ENCODE measurements at regions not wholly inside any gene's neighbourhood (a gene's known extent, or its start where the extent isn't known, plus 50 kb on each side); places are given as distances from the start of the nearest gene placed in this dataset.

DNA sequence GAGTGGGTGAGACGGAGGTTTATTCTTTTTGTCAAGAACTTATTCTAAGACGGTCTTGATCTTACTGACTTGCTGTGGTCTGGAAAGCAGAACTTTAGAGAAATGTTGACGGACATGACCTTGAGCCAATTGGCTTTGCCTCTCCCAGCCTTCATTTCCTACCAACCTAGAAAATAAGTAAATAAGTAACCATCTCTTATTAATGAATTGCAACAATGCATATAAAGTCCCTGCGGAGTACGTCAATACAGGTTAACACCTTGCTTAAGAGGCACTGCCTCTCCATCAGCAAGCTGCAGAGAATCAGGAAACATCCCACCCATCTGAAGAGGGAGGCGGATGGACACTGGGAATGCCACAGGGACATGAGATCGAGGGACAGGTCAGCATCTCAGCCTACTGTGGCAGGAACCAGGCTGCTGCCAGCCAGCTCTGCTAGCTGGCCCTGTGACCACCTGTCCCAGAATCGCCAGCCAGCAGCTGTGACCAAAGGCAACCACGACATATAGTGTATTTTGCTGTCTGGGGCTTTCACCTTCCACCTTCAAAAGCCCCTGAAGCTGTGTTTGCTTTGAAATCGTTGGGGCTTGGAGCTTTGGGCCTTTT lies 208.3 kb downstream of the BCL11B start:
- CTCF ChIA-PET, result no interaction called here
- TF ChIP-seq, protein P1, sequence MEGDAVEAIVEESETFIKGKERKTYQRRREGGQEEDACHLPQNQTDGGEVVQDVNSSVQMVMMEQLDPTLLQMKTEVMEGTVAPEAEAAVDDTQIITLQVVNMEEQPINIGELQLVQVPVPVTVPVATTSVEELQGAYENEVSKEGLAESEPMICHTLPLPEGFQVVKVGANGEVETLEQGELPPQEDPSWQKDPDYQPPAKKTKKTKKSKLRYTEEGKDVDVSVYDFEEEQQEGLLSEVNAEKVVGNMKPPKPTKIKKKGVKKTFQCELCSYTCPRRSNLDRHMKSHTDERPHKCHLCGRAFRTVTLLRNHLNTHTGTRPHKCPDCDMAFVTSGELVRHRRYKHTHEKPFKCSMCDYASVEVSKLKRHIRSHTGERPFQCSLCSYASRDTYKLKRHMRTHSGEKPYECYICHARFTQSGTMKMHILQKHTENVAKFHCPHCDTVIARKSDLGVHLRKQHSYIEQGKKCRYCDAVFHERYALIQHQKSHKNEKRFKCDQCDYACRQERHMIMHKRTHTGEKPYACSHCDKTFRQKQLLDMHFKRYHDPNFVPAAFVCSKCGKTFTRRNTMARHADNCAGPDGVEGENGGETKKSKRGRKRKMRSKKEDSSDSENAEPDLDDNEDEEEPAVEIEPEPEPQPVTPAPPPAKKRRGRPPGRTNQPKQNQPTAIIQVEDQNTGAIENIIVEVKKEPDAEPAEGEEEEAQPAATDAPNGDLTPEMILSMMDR (IDR thresholded peaks at IDR 0.05; ENCODE audit: insufficient read depth, low read length, missing control alignments), result no peak
- POLR2A ChIA-PET, result no interaction called here
- no peak for DNase-seq (ENCODE audit: low read depth, low spot score)
- H3K4me3 ChIP-seq (ENCODE audit: low read depth, low read length), result no peak overlapping the region

DNA sequence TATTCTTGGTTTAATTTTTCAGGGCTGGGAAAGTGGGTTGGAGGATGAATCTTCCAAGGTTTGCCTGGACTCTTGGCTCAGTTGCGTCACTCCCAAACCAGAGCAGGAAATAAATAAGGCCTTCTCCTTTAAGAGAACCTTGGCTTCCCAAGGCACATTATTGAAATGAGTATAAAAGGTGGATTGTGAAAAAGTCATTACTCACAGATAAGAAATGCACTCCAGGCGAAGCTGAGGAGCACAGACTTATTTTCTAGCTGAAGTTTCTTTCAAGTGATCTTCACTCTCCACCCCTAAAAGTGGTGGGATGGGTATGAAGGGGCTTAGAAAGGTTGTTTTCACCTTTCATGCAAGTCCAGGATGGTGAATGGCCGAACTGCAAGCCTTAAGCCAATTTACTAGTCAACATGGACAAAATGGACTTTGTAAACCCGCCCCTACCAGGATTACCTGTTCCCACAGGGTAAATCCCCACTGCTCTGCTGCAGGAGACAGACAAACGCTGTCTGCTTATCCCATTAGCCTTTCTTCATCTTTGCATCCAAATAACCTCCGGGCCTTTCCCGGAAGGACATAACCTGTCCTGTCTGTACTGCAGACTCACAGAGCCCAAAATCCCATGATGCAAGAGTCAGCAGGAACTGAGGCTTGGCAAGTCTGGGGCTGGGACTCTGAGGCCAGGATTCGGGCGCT lies 207.6 kb downstream of the BCL11B start:
- DNase-seq (ENCODE audit: low read depth, low spot score), result no peak
- CTCF ChIA-PET, result no interaction called here
- TF ChIP-seq, protein P1 (IDR thresholded peaks at IDR 0.05; ENCODE audit: insufficient read depth, low read length, missing control alignments), result no peak
- POLR2A ChIA-PET, result no interaction called here
- no peak overlapping the region for H3K4me3 ChIP-seq (ENCODE audit: low read depth, low read length)

DNA sequence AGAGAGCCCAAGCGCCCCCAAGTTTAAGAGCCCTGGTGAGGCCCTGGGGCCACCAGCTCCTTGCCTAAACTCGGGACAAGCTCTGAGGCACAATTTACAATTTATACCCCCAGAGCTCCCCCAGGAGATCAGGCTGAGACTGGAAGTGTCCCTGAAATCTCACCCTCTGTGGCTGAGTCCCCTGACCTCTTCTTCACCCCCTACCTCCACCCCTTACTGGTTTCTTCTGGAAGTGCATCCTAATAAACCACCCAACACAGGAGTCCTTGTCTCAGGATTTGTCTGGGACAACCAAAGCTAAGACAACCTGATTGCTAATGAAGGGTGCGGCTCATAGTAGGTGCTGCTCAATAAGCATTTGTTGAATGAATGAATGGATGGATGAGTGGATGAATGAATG lies 206.4 kb downstream of the BCL11B start:
- no peak overlapping the region for H3K4me3 ChIP-seq (ENCODE audit: low read depth, low read length)
- CTCF ChIA-PET, result no interaction called here
- POLR2A ChIA-PET, result no interaction called here
- TF ChIP-seq, protein P1 (IDR thresholded peaks at IDR 0.05; ENCODE audit: insufficient read depth, low read length, missing control alignments), result no peak
- DNase-seq (ENCODE audit: low read depth, low spot score), result no peak

DNA sequence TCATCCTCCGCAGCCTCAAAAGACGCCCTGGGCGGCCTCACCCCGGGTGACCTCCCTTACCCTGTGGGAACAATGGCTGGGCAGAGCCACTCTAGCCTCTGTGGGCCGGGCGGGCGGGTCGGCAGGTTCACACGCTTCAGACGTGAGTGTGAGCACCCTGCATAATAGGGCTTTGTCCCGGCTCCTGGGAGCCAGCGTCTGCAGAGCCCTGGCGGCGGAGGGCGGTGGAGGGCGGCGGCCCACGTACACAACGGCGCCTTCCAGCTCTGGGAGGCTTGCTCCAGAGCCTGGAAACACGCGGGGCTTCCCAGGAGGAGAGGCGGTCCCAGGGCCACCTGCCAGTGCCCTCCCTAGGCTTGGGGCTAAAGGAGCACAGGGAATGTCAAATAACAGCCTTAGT lies 205.6 kb downstream of the BCL11B start:
- ChIA-PET POLR2A (no interaction called here), CTCF (no interaction called here)
- no peak overlapping the region for H3K4me3 ChIP-seq (ENCODE audit: low read depth, low read length)
- TF ChIP-seq, protein P1 (IDR thresholded peaks at IDR 0.05; ENCODE audit: insufficient read depth, low read length, missing control alignments), result no peak
- no peak for DNase-seq (ENCODE audit: low read depth, low spot score)

DNA sequence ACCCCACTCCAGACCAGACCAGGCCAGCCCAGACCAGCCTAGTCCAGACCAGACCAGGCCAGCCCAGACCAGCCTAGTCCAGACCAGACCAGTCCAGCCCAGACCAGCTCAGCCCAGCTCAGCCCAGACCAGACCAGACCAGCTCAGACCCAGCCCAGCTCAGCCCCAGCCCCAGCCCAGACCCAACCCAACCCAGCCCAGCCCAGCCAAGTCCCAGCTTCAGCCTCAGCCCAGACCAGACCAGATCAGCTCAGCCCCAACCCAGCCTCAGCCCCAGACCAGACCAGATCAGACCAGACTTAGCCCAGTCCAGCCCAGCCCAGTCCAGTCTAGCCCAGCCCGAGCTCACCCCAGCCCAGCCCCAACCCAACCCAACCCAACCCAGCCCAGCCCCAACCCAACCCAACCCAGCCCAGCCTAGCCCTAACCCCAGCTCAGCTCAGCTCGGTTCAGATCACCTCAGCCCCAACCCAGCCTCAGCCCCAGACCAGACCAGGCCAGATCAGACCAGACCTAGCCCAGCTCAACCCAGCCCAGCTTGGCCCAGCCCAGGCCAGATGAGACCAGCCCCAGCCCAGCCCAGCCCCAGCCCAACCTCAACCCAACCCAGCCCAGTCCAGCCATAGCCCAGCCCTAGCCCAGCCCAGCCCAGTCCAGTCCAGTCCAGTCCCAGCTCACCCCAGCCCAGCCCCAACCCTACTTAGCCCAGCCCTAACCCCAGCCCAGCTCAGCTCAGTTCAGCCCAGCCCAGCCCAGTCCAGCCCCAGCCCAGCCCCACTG lies 204.7 kb downstream of the BCL11B start:
- ChIA-PET POLR2A (no interaction called here), CTCF (no interaction called here)
- TF ChIP-seq, protein P1 (IDR thresholded peaks at IDR 0.05; ENCODE audit: insufficient read depth, low read length, missing control alignments), result no peak
- H3K4me3 ChIP-seq (ENCODE audit: low read depth, low read length), result no peak overlapping the region
- DNase-seq (ENCODE audit: low read depth, low spot score), result no peak

DNA sequence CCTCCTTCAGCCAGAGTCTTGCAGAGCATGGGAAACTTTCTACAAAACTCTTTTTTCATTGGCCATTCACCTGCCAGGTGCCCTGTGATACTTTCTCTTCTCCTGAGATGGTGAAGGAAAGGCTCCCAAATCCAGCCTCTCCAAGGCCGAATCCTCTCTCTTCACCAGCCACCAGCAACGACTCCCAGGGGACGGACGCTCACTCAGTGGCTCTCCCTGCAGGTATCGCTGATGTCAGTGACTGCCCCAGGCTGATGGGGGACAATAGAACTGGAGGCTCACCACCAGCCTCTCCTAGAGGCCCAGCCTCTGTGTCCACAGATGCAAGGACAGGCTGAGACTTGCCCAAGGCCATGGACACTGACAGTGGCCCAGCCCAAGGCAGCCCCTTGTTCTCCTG lies 204.1 kb downstream of the BCL11B start:
- TF ChIP-seq, protein P1 (IDR thresholded peaks at IDR 0.05; ENCODE audit: insufficient read depth, low read length, missing control alignments), result no peak
- no peak overlapping the region for H3K4me3 ChIP-seq (ENCODE audit: low read depth, low read length)
- POLR2A ChIA-PET, result no interaction called here
- DNase-seq (ENCODE audit: low read depth, low spot score), result no peak
- CTCF ChIA-PET, result no interaction called here

All from AG04449 (cell line).